Spleen (tissue), 7 donors: ENCODE measurements at regions not wholly inside any gene's neighbourhood (a gene's known extent, or its start where the extent isn't known, plus 50 kb on each side); places are given as distances from the start of the nearest gene placed in this dataset.

Experiments
- CTCF ChIP-seq, 11 experiments: fragments of 200-600 bp in 7 of 11; fragments of 450-650 bp in 4 of 11; sonication (generic) in 4 of 11; IDR thresholded peaks in 8 of 11; conservative IDR thresholded peaks in 3 of 11; 1 replicate in 7 of 11; 2 replicates in 4 of 11; pipeline versions ENCODE4 v1.4.0 to v1.8.0; 2016 to 2021; ENCODE audit warnings: antibody characterized with exemption in 11 of 11, inconsistent platforms in 4 of 11, mild to moderate bottlenecking in 1 of 11
- POLR2A ChIP-seq, 3 donors: fragments of 450-650 bp; IDR thresholded peaks; one replicate each; pipeline ENCODE4 v1.5.1; 2017; ENCODE audit warnings: antibody characterized with exemption in 3 of 3, mild to moderate bottlenecking in 1 of 3
- POLR2AphosphoS5 ChIP-seq, 3 donors: sonication (generic); formaldehyde crosslinking; IDR thresholded peaks; one replicate each; pipeline ENCODE4 v1.5.1; 2017; ENCODE audit warnings: antibody characterized with exemption in 3 of 3
- donor health status: DM: no; HTN: no; CAD: no; lungs with moderate emphysema.
- donor health status: DM: no; HTN: no; CAD: no.
- donor health status: DM: no; HTN: no; CAD: no.

GRCh38 chr1:194950584-194950983, 1657.7 kb downstream of the KCNT2 start:
- no peak for TF ChIP-seq POLR2AphosphoS5 (IDR thresholded peaks at IDR 0.05)
- TF ChIP-seq CTCF (IDR thresholded peaks at IDR 0.05 in 8 of 11, conservative IDR thresholded peaks at IDR 0.05 in 3 of 11) = no peak
- no peak for TF ChIP-seq POLR2A (IDR thresholded peaks at IDR 0.05)
